CD4-positive, alpha-beta memory T cell (primary cell): ENCODE measurements at regions not wholly inside any gene's neighbourhood (a gene's known extent, or its start where the extent isn't known, plus 50 kb on each side); places are given as distances from the start of the nearest gene placed in this dataset.

Source experiments
- CTCF ChIA-PET: fragments of 350-600 bp; sonication (Branson Sonifier 250); formaldehyde crosslinking; loops from one replicate; lab custom pipeline; 2021; ENCODE audit warnings: inconsistent platforms; ENCODE audit not compliant: partially characterized antibody; lab: Charles Lee
- POLR2A ChIA-PET: fragments of 350-600 bp; sonication (Branson Sonifier 250); formaldehyde crosslinking; loops from one replicate; lab custom pipeline; 2021; ENCODE audit not compliant: partially characterized antibody; lab: Charles Lee
- DNase-seq, 5 donors: peaks; one replicate each; pipeline versions ENCODE4 v3.0.0 to v3.0.0-alpha.2; 2020 to 2022; ENCODE audit warnings: mixed read lengths in 1 of 5
- H3K27ac ChIP-seq: one replicate; pipeline ENCODE4 v1.7.0; 2013; ENCODE audit warnings: low read depth, low read length
- H3K27me3 ChIP-seq: 2 replicates; pipeline ENCODE4 v1.7.0; 2013; ENCODE audit warnings: mild to moderate bottlenecking, low read length, moderate library complexity; ENCODE audit not compliant: insufficient read depth
- H3K36me3 ChIP-seq: 2 replicates; pipeline ENCODE4 v1.7.0; 2013; ENCODE audit warnings: mild to moderate bottlenecking, low read length, moderate library complexity; ENCODE audit not compliant: insufficient read depth
- H3K4me1 ChIP-seq: 2 replicates; pipeline ENCODE4 v1.7.0; 2013; ENCODE audit warnings: mild to moderate bottlenecking, low read length, moderate library complexity; ENCODE audit not compliant: insufficient read depth
- H3K4me3 ChIP-seq, 2 donors: one replicate each; pipeline ENCODE4 v1.7.0; 2013; ENCODE audit warnings: low read length in 2 of 2, mild to moderate bottlenecking in 1 of 2
- H3K9me3 ChIP-seq, 2 donors: one replicate each; pipeline ENCODE4 v1.7.0; 2013; ENCODE audit warnings: low read length in 2 of 2, control low read depth in 1 of 2; ENCODE audit not compliant: control insufficient read depth in 1 of 2
- H3K27ac Mint-ChIP-seq, 7 donors: one replicate each; pipeline ENCODE4 v1.8.0; 2020 to 2021; ENCODE audit warnings: mixed read lengths in 7 of 7, mild to moderate bottlenecking in 6 of 7, inconsistent platforms in 3 of 7, moderate library complexity in 3 of 7
- H3K27me3 Mint-ChIP-seq, 2 donors: one replicate each; pipeline ENCODE4 v1.8.0; 2020 to 2021; ENCODE audit warnings: mixed read lengths in 2 of 2
- H3K36me3 Mint-ChIP-seq, 2 donors: one replicate each; pipeline ENCODE4 v1.8.0; 2020 to 2021; ENCODE audit warnings: mixed read lengths in 2 of 2, inconsistent platforms in 1 of 2, mild to moderate bottlenecking in 1 of 2
- H3K4me1 Mint-ChIP-seq, 4 donors: one replicate each; pipeline ENCODE4 v1.8.0; 2020 to 2021; ENCODE audit warnings: mixed read lengths in 4 of 4, mild to moderate bottlenecking in 1 of 4
- H3K4me3 Mint-ChIP-seq, 8 donors: one replicate each; pipeline ENCODE4 v1.8.0; 2020 to 2021; ENCODE audit warnings: mixed read lengths in 8 of 8, mild to moderate bottlenecking in 7 of 8, moderate library complexity in 6 of 8, inconsistent platforms in 3 of 8
- H3K9me3 Mint-ChIP-seq, 8 donors: one replicate each; pipeline ENCODE4 v1.8.0; 2020 to 2021; ENCODE audit warnings: mixed read lengths in 8 of 8, mild to moderate bottlenecking in 5 of 8, inconsistent platforms in 3 of 8, moderate library complexity in 1 of 8
- intact Hi-C: fragments of 100-400 bp; cut with micrococcal nuclease; formaldehyde crosslinking; loops from one replicate; pipeline ENCODE4 v1.15.1; 2023

GRCh38 chr2:147792966-147793617 is 51.7 kb upstream of the ACVR2A start:
- POLR2A ChIA-PET, result no interaction called here

GRCh38 chr2:147790580-147790979 is 54.2 kb upstream of the ACVR2A start:
- intact Hi-C loops, result no loop called here
- H3K27ac ChIP-seq, result no peak overlapping the region
- H3K27me3 ChIP-seq, result no peaks in the 10 kb centered on the region
- no peak for DNase-seq
- H3K36me3 ChIP-seq, result no peaks in the 10 kb centered on the region
- no peak overlapping the region for H3K4me3 ChIP-seq
- Mint-ChIP-seq H3K27ac (no peak overlapping the region), H3K36me3 (no peaks in the 10 kb centered on the region), H3K4me3 (no peak overlapping the region), H3K27me3 (no peaks in the 10 kb centered on the region), H3K4me1 (peaks cover 0 to 9% (median 5%) of the 10 kb centered on the region in 4 donors), H3K9me3 (peaks cover 0 to 2% (median 0%) of the 10 kb centered on the region in 8 donors)
- no peaks in the 10 kb centered on the region for H3K9me3 ChIP-seq
- ChIA-PET CTCF (no interaction called here), POLR2A (no interaction called here)
- H3K4me1 ChIP-seq, result no peaks in the 10 kb centered on the region

More at GRCh38 chr2:147792966-147793617, 51.7 kb upstream of the ACVR2A start:
- Histone ChIP-seq H3K4me1 (peaks cover 13% of the 10 kb centered on the region), H3K27ac (no peak overlapping the region), H3K9me3 (no peaks in the 10 kb centered on the region), H3K36me3 (no peaks in the 10 kb centered on the region), H3K4me3 (no peak overlapping the region), H3K27me3 (no peaks in the 10 kb centered on the region)
- H3K27me3 Mint-ChIP-seq, result no peaks in the 10 kb centered on the region
- intact Hi-C loops, result no loop called here
- no peaks in the 10 kb centered on the region for H3K36me3 Mint-ChIP-seq
- DNase-seq, result no peak
- peaks cover 12 to 21% (median 15%) of the 10 kb centered on the region in 4 donors for H3K4me1 Mint-ChIP-seq
- peaks cover 0 to 2% (median 0%) of the 10 kb centered on the region in 8 donors for H3K9me3 Mint-ChIP-seq
- CTCF ChIA-PET, result interaction anchor here (1.4 to 1.6 kb wide), 2 partner anchors 10 to 14 kb away, joined by 3 to 4 read pairs; no protein-coding TSS in a partner anchor
- H3K4me3 Mint-ChIP-seq, result no peak overlapping the region
- H3K27ac Mint-ChIP-seq, result no peak overlapping the region

DNA sequence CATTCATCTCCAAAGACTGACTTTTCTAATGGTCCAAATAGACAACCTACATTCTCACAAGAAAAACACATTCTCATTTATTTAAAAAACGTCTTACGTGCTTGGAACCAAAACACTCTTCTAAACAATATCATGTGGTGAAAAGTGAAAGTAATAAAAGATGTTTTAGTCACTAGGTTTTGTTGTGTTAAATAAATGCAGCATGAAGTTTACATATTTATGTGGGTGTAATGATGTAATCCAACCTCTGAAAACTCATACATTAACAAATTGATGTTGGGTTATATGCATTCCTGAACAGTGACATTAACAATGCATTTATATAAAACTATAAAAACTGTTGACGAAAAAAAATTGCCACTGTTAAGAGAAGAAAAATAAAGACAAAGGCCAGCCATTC is 55.1 kb upstream of the ACVR2A start:
- no peak overlapping the region for H3K27ac Mint-ChIP-seq
- no peaks in the 10 kb centered on the region for H3K9me3 ChIP-seq
- ChIA-PET CTCF (no interaction called here), POLR2A (no interaction called here)
- H3K4me1 Mint-ChIP-seq, result peaks cover 0 to 9% (median 5%) of the 10 kb centered on the region in 4 donors
- H3K27me3 ChIP-seq, result no peaks in the 10 kb centered on the region
- no peak overlapping the region for H3K4me3 ChIP-seq
- H3K4me3 Mint-ChIP-seq, result no peak overlapping the region
- H3K4me1 ChIP-seq, result no peaks in the 10 kb centered on the region
- H3K27me3 Mint-ChIP-seq, result no peaks in the 10 kb centered on the region
- H3K9me3 Mint-ChIP-seq, result peaks cover 0 to 2% (median 0%) of the 10 kb centered on the region in 8 donors
- no peak for DNase-seq
- no peaks in the 10 kb centered on the region for H3K36me3 Mint-ChIP-seq
- intact Hi-C loops, result no loop called here
- H3K36me3 ChIP-seq, result no peaks in the 10 kb centered on the region
- no peak overlapping the region for H3K27ac ChIP-seq

- H3K27ac ChIP-seq, result no peak overlapping the region
- ChIA-PET POLR2A (no interaction called here), CTCF (no interaction called here)
- no peaks in the 10 kb centered on the region for H3K36me3 ChIP-seq
- no peak overlapping the region for H3K4me3 ChIP-seq
- H3K9me3 ChIP-seq, result no peaks in the 10 kb centered on the region
- intact Hi-C loops, result no loop called here
- H3K36me3 Mint-ChIP-seq, result no peaks in the 10 kb centered on the region
- H3K27ac Mint-ChIP-seq, result no peak overlapping the region
- H3K4me1 ChIP-seq, result no peaks in the 10 kb centered on the region
- H3K4me1 Mint-ChIP-seq, result peaks cover 0 to 9% (median 5%) of the 10 kb centered on the region in 4 donors
- H3K4me3 Mint-ChIP-seq, result no peak overlapping the region
- no peaks in the 10 kb centered on the region for H3K27me3 ChIP-seq
- peaks cover 0 to 2% (median 0%) of the 10 kb centered on the region in 8 donors for H3K9me3 Mint-ChIP-seq
- H3K27me3 Mint-ChIP-seq, result no peaks in the 10 kb centered on the region
- DNase-seq, result no peak
These were observed 55.5 kb upstream of the ACVR2A start for GRCh38 chr2:147789287-147789686.

- no peak overlapping the region for H3K4me3 Mint-ChIP-seq
- H3K9me3 Mint-ChIP-seq, result no peaks in the 10 kb centered on the region
- Histone ChIP-seq H3K4me1 (no peaks in the 10 kb centered on the region), H3K36me3 (no peaks in the 10 kb centered on the region), H3K27ac (no peak overlapping the region), H3K9me3 (no peaks in the 10 kb centered on the region), H3K27me3 (no peaks in the 10 kb centered on the region), H3K4me3 (no peak overlapping the region)
- H3K36me3 Mint-ChIP-seq, result no peaks in the 10 kb centered on the region
- intact Hi-C loops, result no loop called here
- no peak for DNase-seq
- ChIA-PET POLR2A (no interaction called here), CTCF (no interaction called here)
- no peak overlapping the region for H3K27ac Mint-ChIP-seq
- peaks cover 0 to 12% (median 6%) of the 10 kb centered on the region in 4 donors for H3K4me1 Mint-ChIP-seq
- H3K27me3 Mint-ChIP-seq, result peaks cover 0 to 2% of the 10 kb centered on the region in 2 donors
These were observed 62.5 kb upstream of the ACVR2A start for GRCh38 chr2:147782141-147782930.

GRCh38 chr2:147779440-147779839 is 65.4 kb upstream of the ACVR2A start:
- Mint-ChIP-seq H3K4me3 (no peak overlapping the region), H3K27ac (no peak overlapping the region), H3K4me1 (peaks cover 0 to 3% (median under 1%) of the 10 kb centered on the region in 4 donors), H3K27me3 (peaks cover 0 to 2% of the 10 kb centered on the region in 2 donors), H3K36me3 (no peaks in the 10 kb centered on the region), H3K9me3 (peaks cover 0 to 2% (median 0%) of the 10 kb centered on the region in 8 donors)
- CTCF ChIA-PET, result interaction anchor here (1.4 to 1.7 kb wide), 2 partner anchors 8 to 14 kb away, joined by 4 read pairs; no protein-coding TSS in a partner anchor
- Histone ChIP-seq H3K27me3 (no peaks in the 10 kb centered on the region), H3K4me3 (no peak overlapping the region), H3K4me1 (no peaks in the 10 kb centered on the region), H3K9me3 (no peaks in the 10 kb centered on the region), H3K27ac (no peak overlapping the region), H3K36me3 (no peaks in the 10 kb centered on the region)
- POLR2A ChIA-PET, result no interaction called here
- intact Hi-C loops, result no loop called here
- DNase-seq, result no peak

GRCh38 chr2:147777394-147777793 is 67.4 kb upstream of the ACVR2A start:
- Mint-ChIP-seq H3K4me3 (no peak overlapping the region), H3K9me3 (peaks cover 0 to 2% (median 0%) of the 10 kb centered on the region in 8 donors), H3K4me1 (peaks cover 0 to 3% (median under 1%) of the 10 kb centered on the region in 4 donors), H3K27ac (no peak overlapping the region), H3K36me3 (no peaks in the 10 kb centered on the region), H3K27me3 (peaks cover 0 to 2% of the 10 kb centered on the region in 2 donors)
- intact Hi-C loops, result no loop called here
- Histone ChIP-seq H3K27ac (no peak overlapping the region), H3K9me3 (no peaks in the 10 kb centered on the region), H3K4me3 (no peak overlapping the region), H3K36me3 (no peaks in the 10 kb centered on the region), H3K27me3 (no peaks in the 10 kb centered on the region), H3K4me1 (no peaks in the 10 kb centered on the region)
- CTCF ChIA-PET, result no interaction called here
- POLR2A ChIA-PET, result no interaction called here
- no peak for DNase-seq
